Esophagus squamous epithelium (tissue), 5 donors: ENCODE measurements at regions not wholly inside any gene's neighbourhood (a gene's known extent, or its start where the extent isn't known, plus 50 kb on each side); places are given as distances from the start of the nearest gene placed in this dataset.
"Not testable (repeated sequence)": the region's sequence is repeated elsewhere in the genome, so short reads cannot be mapped to it uniquely, and the experiment has no call there.

Experiments used
- DNase-seq: peaks from one replicate; lab custom pipeline; 2025; lab: John Stamatoyannopoulos, UW
- H3K27ac ChIP-seq, 4 donors: fragments of 200-600 bp; sonication (generic); one replicate each; pipeline ENCODE4 v1.5.1; 2016 to 2019; ENCODE audit warnings: mild to moderate bottlenecking in 1 of 4
- H3K27me3 ChIP-seq, 4 donors: fragments of 200-600 bp; sonication (generic); 1 replicate in 3 of 4; 2 replicates in 1 of 4; pipeline versions ENCODE4 v1.5.1 to v1.6.0; 2017 to 2021; ENCODE audit warnings: antibody characterized with exemption in 1 of 4
- H3K36me3 ChIP-seq, 3 donors: fragments of 200-600 bp; sonication (generic); one replicate each; pipeline ENCODE4 v1.5.1; 2016 to 2019
- H3K4me1 ChIP-seq, 3 donors: fragments of 200-600 bp; sonication (generic); one replicate each; pipeline ENCODE4 v1.5.1; 2017 to 2019
- H3K4me3 ChIP-seq, 4 donors: fragments of 200-600 bp; sonication (generic); 1 replicate in 3 of 4; 2 replicates in 1 of 4; pipeline ENCODE4 v1.5.1; 2016 to 2019; ENCODE audit warnings: mild to moderate bottlenecking in 2 of 4, moderate library complexity in 1 of 4
- H3K9me3 ChIP-seq, 3 donors: fragments of 200-600 bp; sonication (generic); one replicate each; pipeline ENCODE4 v1.5.1; 2016 to 2019
- CTCF ChIP-seq, 6 experiments: fragments of 450-650 bp in 4 of 6; fragments of 200-600 bp in 2 of 6; sonication (generic) in 2 of 6; IDR thresholded peaks; one replicate each; pipeline ENCODE4 v1.5.1; 2016 to 2019; ENCODE audit warnings: antibody characterized with exemption in 6 of 6, mild to moderate bottlenecking in 4 of 6, moderate library complexity in 4 of 6
- POLR2A ChIP-seq, 4 donors: fragments of 450-650 bp; IDR thresholded peaks; one replicate each; pipeline ENCODE4 v1.6.1; 2017; ENCODE audit warnings: antibody characterized with exemption in 4 of 4, mild to moderate bottlenecking in 4 of 4, moderate library complexity in 3 of 4
- WGBS, 2 donors: methylation state at CpG; one replicate each; pipeline ENCODE4 v1.1.5; 2018; 5-methylcytosine and 5-hydroxymethylcytosine counted together
- intact Hi-C: fragments of 100-400 bp; cut with DNase I; formaldehyde crosslinking; loops from one replicate; pipeline ENCODE4 v1.15.0; 2022
- donor health status: DM: yes; HTN: yes; CAD: no.

GRCh38 chrX:56429581-56429980 lies 133.8 kb upstream of the UBQLN2 start:
- intact Hi-C loops: no loop called here
- H3K27ac ChIP-seq: no peak overlapping the region
- TF ChIP-seq POLR2A (IDR thresholded peaks at IDR 0.05) (no peak), CTCF (IDR thresholded peaks at IDR 0.05) (no peak)
- no peaks in the 10 kb centered on the region for H3K9me3 ChIP-seq
- H3K27me3 ChIP-seq: no peaks in the 10 kb centered on the region
- H3K4me3 ChIP-seq: no peak overlapping the region
- DNase-seq: no peak
- no peaks in the 10 kb centered on the region for H3K36me3 ChIP-seq
- WGBS, 2 donors: 0% methylated on average over 2 of the region's 5 CpGs; no CpG with 5 or more reads in 1 of the 2 donors
- H3K4me1 ChIP-seq: no peaks in the 10 kb centered on the region

GRCh38 chrX:56451981-56452380 lies 111.4 kb upstream of the UBQLN2 start:
- H3K4me3 ChIP-seq, H3K27me3 ChIP-seq, H3K27ac ChIP-seq, H3K9me3 ChIP-seq, H3K4me1 ChIP-seq, DNase-seq, intact Hi-C loops, H3K36me3 ChIP-seq: not testable (repeated sequence)
- WGBS, 2 donors: 84 to 87% methylated on average over 8 to 12 of the region's 12 CpGs

GRCh38 chrX:56462389-56462788 lies 101.0 kb upstream of the UBQLN2 start:
- intact Hi-C loops: no loop called here
- Histone ChIP-seq H3K27ac (no peak overlapping the region), H3K9me3 (no peaks in the 10 kb centered on the region), H3K4me3 (no peak overlapping the region), H3K4me1 (no peaks in the 10 kb centered on the region), H3K27me3 (no peaks in the 10 kb centered on the region), H3K36me3 (no peaks in the 10 kb centered on the region)
- no peak for DNase-seq
- TF ChIP-seq POLR2A (IDR thresholded peaks at IDR 0.05): no peak

GRCh38 chrX:56468441-56468840 lies 95.0 kb upstream of the UBQLN2 start:
- intact Hi-C loops: no loop called here
- 73% methylated on average over 2 of the region's 2 CpGs; no CpG with 5 or more reads in 1 of the 2 donors for WGBS, 2 donors
- H3K4me1 ChIP-seq: no peaks in the 10 kb centered on the region

GRCh38 chrX:56494923-56495322 lies 68.5 kb upstream of the UBQLN2 start:
- H3K9me3 ChIP-seq, intact Hi-C loops, H3K4me1 ChIP-seq, H3K4me3 ChIP-seq, H3K27me3 ChIP-seq, H3K36me3 ChIP-seq, H3K27ac ChIP-seq, DNase-seq: not testable (repeated sequence)
- WGBS, 2 donors: 68% methylated on average over 4 of the region's 8 CpGs; no CpG with 5 or more reads in 1 of the 2 donors

More at GRCh38 chrX:56468441-56468840, 95.0 kb upstream of the UBQLN2 start:
- DNase-seq: no peak
- no peak overlapping the region for H3K4me3 ChIP-seq
- no peak overlapping the region for H3K27ac ChIP-seq
- no peak for TF ChIP-seq CTCF (IDR thresholded peaks at IDR 0.05)
- no peaks in the 10 kb centered on the region for H3K36me3 ChIP-seq
- H3K9me3 ChIP-seq: no peaks in the 10 kb centered on the region
- H3K27me3 ChIP-seq: no peaks in the 10 kb centered on the region

- intact Hi-C loops: no loop called here
- WGBS, 2 donors: 67% methylated on average over 1 of the region's 1 CpG; no CpG with 5 or more reads in 1 of the 2 donors
- no peak for TF ChIP-seq CTCF (IDR thresholded peaks at IDR 0.05)
- TF ChIP-seq POLR2A (IDR thresholded peaks at IDR 0.05): no peak
- no peaks in the 10 kb centered on the region for H3K36me3 ChIP-seq
- no peak for DNase-seq
- H3K4me1 ChIP-seq: peaks cover 0 to 4% (median 0%) of the 10 kb centered on the region in 3 donors
- peaks cover 0 to 6% (median 0%) of the 10 kb centered on the region in 3 donors for H3K9me3 ChIP-seq
- no peak overlapping the region for H3K4me3 ChIP-seq
- H3K27me3 ChIP-seq: no peaks in the 10 kb centered on the region
- H3K27ac ChIP-seq: no peak overlapping the region
These were observed 64.7 kb upstream of the UBQLN2 start for GRCh38 chrX:56498756-56499155.

- intact Hi-C loops: no loop called here
These were observed 64.1 kb upstream of the UBQLN2 start for GRCh38 chrX:56499372-56499771.

More at GRCh38 chrX:56499372-56499771, 64.1 kb upstream of the UBQLN2 start:
- Histone ChIP-seq H3K4me3 (no peak overlapping the region), H3K36me3 (no peaks in the 10 kb centered on the region), H3K4me1 (peaks cover 0 to 4% (median 0%) of the 10 kb centered on the region in 3 donors), H3K27me3 (no peaks in the 10 kb centered on the region), H3K27ac (no peak overlapping the region), H3K9me3 (no peaks in the 10 kb centered on the region)
- no peak for DNase-seq
- TF ChIP-seq CTCF (IDR thresholded peaks at IDR 0.05): no peak
- TF ChIP-seq POLR2A (IDR thresholded peaks at IDR 0.05): no peak
- 56 to 82% methylated on average over 1 to 2 of the region's 3 CpGs for WGBS, 2 donors
